PC-3 (cell line): ENCODE measurements at regions not wholly inside any gene's neighbourhood (a gene's known extent, or its start where the extent isn't known, plus 50 kb on each side); places are given as distances from the start of the nearest gene placed in this dataset.
A peak's percentile ranks its signal among the peaks of the same experiment; 100 is the strongest.
"Not testable (repeated sequence)": the region's sequence is repeated elsewhere in the genome, so short reads cannot be mapped to it uniquely, and the experiment has no call there.

Experiments used
- ATAC-seq: fragments of 200-7000 bp; cut with Tn5 transposase; 2 replicates; pipeline ENCODE4 v1.9.1; 2020; ENCODE audit warnings: mild to moderate bottlenecking, moderate library complexity
- BruUV-seq: library from RNA; stranded (reverse); fragments of 400-500 nt; replicated peaks from 2 replicates; lab custom pipeline; 2021; lab: Mats Ljungman, UMichigan
- CTCF ChIA-PET: fragments of 300-600 bp; sonication (Branson Sonifier 250); formaldehyde crosslinking; loops from one replicate; lab custom pipeline; 2022; ENCODE audit warnings: antibody characterized with exemption; lab: Charles Lee
- POLR2A ChIA-PET: fragments of 300-600 bp; sonication (Branson Sonifier 250); formaldehyde crosslinking; loops from one replicate; lab custom pipeline; 2022; ENCODE audit warnings: antibody characterized with exemption; ENCODE audit not compliant: unreplicated experiment; lab: Charles Lee
- DNase-seq: peaks from one replicate; pipeline ENCODE4 v3.0.0-alpha.2; 2015
- H2AFZ ChIP-seq: fragments of 300-600 bp; sonication (generic); 2 replicates; pipeline ENCODE4 v1.6.0; 2016; ENCODE audit warnings: antibody characterized with exemption, low read length
- H3F3A ChIP-seq: fragments of 300-600 bp; sonication (generic); one replicate; pipeline ENCODE4 v1.6.0; 2017; ENCODE audit warnings: antibody characterized with exemption, low read length, control low read depth, mild to moderate bottlenecking; ENCODE audit not compliant: unreplicated experiment
- H3K27ac ChIP-seq: fragments of 300-600 bp; sonication (generic); 2 replicates; pipeline ENCODE4 v1.5.1; 2016; ENCODE audit warnings: mild to moderate bottlenecking, low read length
- H3K27me3 ChIP-seq: fragments of 300-600 bp; sonication (generic); 2 replicates; pipeline ENCODE4 v1.6.1; 2016; ENCODE audit warnings: low read length, mixed read lengths
- H3K36me3 ChIP-seq: fragments of 300-600 bp; sonication (generic); 2 replicates; pipeline ENCODE4 v1.6.1; 2016; ENCODE audit warnings: low read depth, mixed run types, low read length, mixed read lengths
- H3K4me1 ChIP-seq: fragments of 300-600 bp; sonication (generic); 2 replicates; pipeline ENCODE4 v1.5.1; 2016; ENCODE audit warnings: low read length; ENCODE audit not compliant: insufficient read depth
- H3K4me2 ChIP-seq: fragments of 300-600 bp; sonication (generic); 2 replicates; pipeline ENCODE4 v1.6.0; 2016; ENCODE audit warnings: low read length
- H3K4me3 ChIP-seq: fragments of 300-600 bp; sonication (generic); 2 replicates; pipeline ENCODE4 v1.5.1; 2016; ENCODE audit warnings: mild to moderate bottlenecking, low read length, mixed read lengths
- H3K79me2 ChIP-seq: fragments of 300-600 bp; sonication (generic); 2 replicates; pipeline ENCODE4 v1.6.1; 2017; ENCODE audit warnings: low read length, mixed read lengths
- H3K9ac ChIP-seq: fragments of 300-600 bp; sonication (generic); 2 replicates; pipeline ENCODE4 v1.6.0; 2016; ENCODE audit warnings: mild to moderate bottlenecking, low read length
- H3K9me2 ChIP-seq: fragments of 300-600 bp; sonication (generic); replicated peaks from 2 replicates; pipeline ENCODE4 v1.6.1; 2016; ENCODE audit warnings: mixed run types, low read length, mixed read lengths
- H3K9me3 ChIP-seq: fragments of 300-600 bp; sonication (generic); 2 replicates; pipeline ENCODE4 v1.6.1; 2016; ENCODE audit warnings: low read length, mixed read lengths
- H4K20me1 ChIP-seq: fragments of 300-600 bp; sonication (generic); 2 replicates; pipeline ENCODE4 v1.6.1; 2016; ENCODE audit warnings: low read length, mixed read lengths
- CTCF ChIP-seq: fragments of 300-600 bp; sonication (generic); conservative IDR thresholded peaks from 2 replicates; pipeline ENCODE4 v1.5.1; 2017; ENCODE audit warnings: antibody characterized with exemption, low read depth, mild to moderate bottlenecking, low read length
- EZH2 ChIP-seq: fragments of 300-600 bp; sonication (generic); IDR thresholded peaks from one replicate; pipeline ENCODE4 v1.6.1; 2017; ENCODE audit warnings: antibody characterized with exemption, mild to moderate bottlenecking, low read length; ENCODE audit not compliant: unreplicated experiment
- EZH2phosphoT487 ChIP-seq: fragments of 300-600 bp; sonication (generic); IDR thresholded peaks from 2 replicates; pipeline ENCODE4 v1.6.1; 2018; ENCODE audit warnings: mild to moderate bottlenecking, antibody characterized with exemption, low read length, borderline replicate concordance
- intact Hi-C: fragments of 100-400 bp; cut with micrococcal nuclease; formaldehyde crosslinking; loops from 2 replicates; pipeline ENCODE4 v1.9.0; 2023

- Histone ChIP-seq H3K4me2 (no peak overlapping the region), H2AFZ (no peak overlapping the region), H3K27me3 (no peaks in the 10 kb centered on the region), H3K9me2 (no peaks in the 10 kb centered on the region), H3K9me3 (no peaks in the 10 kb centered on the region), H3K27ac (no peak overlapping the region), H3K79me2 (no peaks in the 10 kb centered on the region), H3K36me3 (no peaks in the 10 kb centered on the region), H3K4me1 (no peaks in the 10 kb centered on the region), H4K20me1 (no peaks in the 10 kb centered on the region), H3K9ac (no peak overlapping the region), H3F3A (no peaks in the 10 kb centered on the region), H3K4me3 (no peak overlapping the region)
- intact Hi-C loops = no loop called here
- TF ChIP-seq EZH2phosphoT487 (no peak), CTCF (no peak), EZH2 (no peak)
- POLR2A ChIA-PET = no interaction called here
- CTCF ChIA-PET = no interaction called here
- no peak for DNase-seq
- BruUV-seq = no TSS peak
- peak; percentile 73 for ATAC-seq
Measured at GRCh38 chr11:121996574-121996973, 119.4 kb downstream of the BLID start.

- H4K20me1 ChIP-seq = no peaks in the 10 kb centered on the region
- H2AFZ ChIP-seq = no peak overlapping the region
- CTCF ChIA-PET = interaction anchor here (0.6 kb wide), 2 partner anchors 9 to 12 kb away, joined by 3 to 7 read pairs; no protein-coding TSS in a partner anchor
- intact Hi-C loops = no loop called here
- no peak overlapping the region for H3K9ac ChIP-seq
- no peaks in the 10 kb centered on the region for H3K9me2 ChIP-seq
- H3K9me3 ChIP-seq = no peaks in the 10 kb centered on the region
- no peaks in the 10 kb centered on the region for H3K79me2 ChIP-seq
- no peak for ATAC-seq
- no peaks in the 10 kb centered on the region for H3F3A ChIP-seq
- no peak overlapping the region for H3K4me3 ChIP-seq
- TF ChIP-seq EZH2 (no peak), EZH2phosphoT487 (no peak), CTCF (no peak)
- H3K36me3 ChIP-seq = no peaks in the 10 kb centered on the region
- no peak for DNase-seq
- H3K4me2 ChIP-seq = no peak overlapping the region
- H3K27ac ChIP-seq = no peak overlapping the region
- no TSS peak for BruUV-seq
- peaks cover 30% of the 10 kb centered on the region for H3K27me3 ChIP-seq
- no peaks in the 10 kb centered on the region for H3K4me1 ChIP-seq
- POLR2A ChIA-PET = no interaction called here
Measured at GRCh38 chr11:121983901-121984300, 132.1 kb downstream of the BLID start.

- not testable (repeated sequence) for BruUV-seq
Measured at GRCh38 chr11:121977914-121978313, 138.1 kb downstream of the BLID start.

More at GRCh38 chr11:121977914-121978313, 138.1 kb downstream of the BLID start:
- H3K9me2 ChIP-seq, H3K9ac ChIP-seq, H3K36me3 ChIP-seq, DNase-seq, H3K27me3 ChIP-seq, H2AFZ ChIP-seq, H3K9me3 ChIP-seq, POLR2A ChIA-PET, H3K79me2 ChIP-seq, H3K4me1 ChIP-seq, H3K4me2 ChIP-seq, H3F3A ChIP-seq, ATAC-seq, H3K27ac ChIP-seq, H3K4me3 ChIP-seq, CTCF ChIA-PET, H4K20me1 ChIP-seq, intact Hi-C loops: not testable (repeated sequence)
